WTC11 (cell line): ENCODE measurements at regions not wholly inside any gene's neighbourhood (a gene's known extent, or its start where the extent isn't known, plus 50 kb on each side); places are given as distances from the start of the nearest gene placed in this dataset.

Experiments used
- ATAC-seq: fragments of 200-7000 bp; cut with Tn5 transposase; 2 replicates; pipeline ENCODE4 v1.10.0; 2021; ENCODE audit warnings: mild to moderate bottlenecking, moderate library complexity
- CTCF ChIA-PET: fragments of 300-600 bp; sonication (Branson Sonifier 250); formaldehyde crosslinking; loops from one replicate; lab custom pipeline; 2021; ENCODE audit warnings: antibody characterized with exemption; lab: Charles Lee
- POLR2A ChIA-PET: fragments of 350-600 bp; sonication (Branson Sonifier 250); formaldehyde crosslinking; loops from one replicate; lab custom pipeline; 2021; ENCODE audit warnings: antibody characterized with exemption; lab: Charles Lee
- DNase-seq: peaks from one replicate; pipeline ENCODE4 v3.0.0; 2021; ENCODE audit warnings: low spot score
- H3K27ac Mint-ChIP-seq: 2 replicates; pipeline ENCODE4 v1.8.0; 2021; ENCODE audit warnings: mixed read lengths
- H3K27me3 Mint-ChIP-seq: 2 replicates; pipeline ENCODE4 v1.8.0; 2021; ENCODE audit warnings: low read depth, mild to moderate bottlenecking, moderate library complexity, mixed read lengths
- H3K36me3 Mint-ChIP-seq: 2 replicates; pipeline ENCODE4 v1.8.0; 2021; ENCODE audit warnings: mixed read lengths
- H3K4me1 Mint-ChIP-seq: 2 replicates; pipeline ENCODE4 v1.8.0; 2022; ENCODE audit warnings: mixed read lengths
- H3K4me3 Mint-ChIP-seq: 2 replicates; pipeline ENCODE4 v1.8.0; 2021; ENCODE audit warnings: mild to moderate bottlenecking, moderate library complexity, mixed read lengths
- H3K9me3 Mint-ChIP-seq: 2 replicates; pipeline ENCODE4 v1.8.0; 2021; ENCODE audit warnings: mixed read lengths
- ATF1 ChIP-seq: sonication (generic); formaldehyde crosslinking; IDR thresholded peaks from 2 replicates; pipeline ENCODE4 v1.8.1; 2023; ENCODE audit warnings: mild to moderate bottlenecking, moderate library complexity, missing genetic modification reagents
- CBFB ChIP-seq: sonication (generic); formaldehyde crosslinking; IDR thresholded peaks from 2 replicates; pipeline ENCODE4 v1.8.1; 2022; ENCODE audit warnings: mild to moderate bottlenecking, low read depth, missing genetic modification reagents
- ELF4 ChIP-seq: sonication (generic); formaldehyde crosslinking; IDR thresholded peaks from 2 replicates; pipeline ENCODE4 v1.8.1; 2022; ENCODE audit warnings: low read depth, mild to moderate bottlenecking, moderate library complexity, missing genetic modification reagents
- ETV6 ChIP-seq: sonication (generic); formaldehyde crosslinking; IDR thresholded peaks from 2 replicates; pipeline ENCODE4 v1.8.1; 2022; ENCODE audit warnings: mild to moderate bottlenecking, missing genetic modification reagents
- FOXK1 ChIP-seq: sonication (generic); formaldehyde crosslinking; IDR thresholded peaks from 2 replicates; pipeline ENCODE4 v1.8.0; 2022; ENCODE audit warnings: mild to moderate bottlenecking, moderate library complexity, missing genetic modification reagents
- GRHL2 ChIP-seq: fragments of 250-450 bp; sonication (Bioruptor Pico); IDR thresholded peaks from 2 replicates; pipeline ENCODE4 v1.8.0; 2022; ENCODE audit warnings: mild to moderate bottlenecking, moderate library complexity; ENCODE audit not compliant: insufficient replicate concordance, severe bottlenecking
- GTF2I ChIP-seq: fragments of 250-450 bp; sonication (Bioruptor Pico); conservative IDR thresholded peaks from 2 replicates; pipeline ENCODE4 v1.4.0; 2021; ENCODE audit warnings: mild to moderate bottlenecking
- IRF2 ChIP-seq: sonication (generic); formaldehyde crosslinking; IDR thresholded peaks from 2 replicates; pipeline ENCODE4 v1.8.0; 2022; ENCODE audit warnings: low read depth, missing genetic modification reagents, borderline replicate concordance
- JUN ChIP-seq: sonication (generic); formaldehyde crosslinking; IDR thresholded peaks from 2 replicates; pipeline ENCODE4 v1.8.0; 2023; ENCODE audit warnings: mild to moderate bottlenecking, missing genetic modification reagents
- SP1 ChIP-seq: sonication (generic); formaldehyde crosslinking; conservative IDR thresholded peaks from 2 replicates; pipeline ENCODE4 v1.8.1; 2022; ENCODE audit warnings: missing genetic modification reagents
- STAT6 ChIP-seq: sonication (generic); formaldehyde crosslinking; conservative IDR thresholded peaks from 2 replicates; pipeline ENCODE4 v1.8.1; 2023; ENCODE audit warnings: mild to moderate bottlenecking, low read depth, missing genetic modification reagents, moderate library complexity
- TEAD4 ChIP-seq: sonication (generic); formaldehyde crosslinking; IDR thresholded peaks from 2 replicates; pipeline ENCODE4 v1.8.0; 2022; ENCODE audit warnings: mild to moderate bottlenecking, missing genetic modification reagents
- TP53 ChIP-seq: sonication (generic); formaldehyde crosslinking; IDR thresholded peaks from 2 replicates; pipeline ENCODE4 v1.8.1; 2023; ENCODE audit warnings: mild to moderate bottlenecking, missing genetic modification reagents
- USF1 ChIP-seq: sonication (generic); formaldehyde crosslinking; IDR thresholded peaks from 2 replicates; pipeline ENCODE4 v1.8.0; 2022; ENCODE audit warnings: mild to moderate bottlenecking, missing genetic modification reagents
- ZNF425 ChIP-seq: fragments of 250-450 bp; sonication (Bioruptor Pico); conservative IDR thresholded peaks from 2 replicates; pipeline ENCODE4 v1.9.0; 2021; ENCODE audit warnings: mild to moderate bottlenecking
- ZNF512 ChIP-seq: sonication (generic); formaldehyde crosslinking; IDR thresholded peaks from 2 replicates; pipeline ENCODE4 v1.8.1; 2022; ENCODE audit warnings: missing genetic modification reagents, borderline replicate concordance
- ZNF532 ChIP-seq: fragments of 250-450 bp; sonication (Bioruptor Pico); IDR thresholded peaks from 2 replicates; pipeline ENCODE4 v1.9.0; 2021; ENCODE audit warnings: mild to moderate bottlenecking, borderline replicate concordance

- ChIA-PET POLR2A (interaction anchor here (0.6 kb wide), 1 partner anchor 156 kb away, joined by 3 read pairs; no protein-coding TSS in a partner anchor), CTCF (no interaction called here)
- Mint-ChIP-seq H3K27me3 (no peaks in the 10 kb centered on the region; the same call in 1 of the 2 replicates), H3K9me3 (no peaks in the 10 kb centered on the region), H3K27ac (no peak overlapping the region), H3K4me3 (no peak overlapping the region), H3K4me1 (peaks cover 8% of the 10 kb centered on the region), H3K36me3 (no peaks in the 10 kb centered on the region)
- no peak for DNase-seq
- no peak for ATAC-seq
- no peak for TF ChIP-seq GRHL2 (CRISPR knock-in tag)
- no peak for TF ChIP-seq SP1 (CRISPR knock-in tag)
- no peak for TF ChIP-seq ZNF512 (CRISPR knock-in tag)
Observed at GRCh38 chr6:16840291-16840690, 79.0 kb upstream of the ATXN1 start.

GRCh38 chr6:16839631-16840179, 78.4 kb upstream of the ATXN1 start:
- CTCF ChIA-PET: no interaction called here

GRCh38 chr6:16837217-16837972, 76.1 kb upstream of the ATXN1 start:
- Mint-ChIP-seq H3K4me3 (no peak overlapping the region), H3K9me3 (no peaks in the 10 kb centered on the region), H3K27me3 (no peaks in the 10 kb centered on the region; the same call in 1 of the 2 replicates), H3K27ac (no peak overlapping the region), H3K36me3 (no peaks in the 10 kb centered on the region), H3K4me1 (peaks cover 8% of the 10 kb centered on the region)
- ChIA-PET CTCF (interaction anchor here (1.4 kb wide), 1 partner anchor 14 kb away, joined by 3 read pairs; no protein-coding TSS in a partner anchor), POLR2A (interaction anchor here (0.9 kb wide), 1 partner anchor 10 kb away, joined by 3 read pairs; no protein-coding TSS in a partner anchor)
- no peak for TF ChIP-seq ZNF425
- no peak for TF ChIP-seq ETV6 (CRISPR knock-in tag)
- TF ChIP-seq USF1 (CRISPR knock-in tag): no peak
- TF ChIP-seq GTF2I (CRISPR knock-in tag): no peak
- TF ChIP-seq TEAD4 (CRISPR knock-in tag): no peak
- TF ChIP-seq CBFB (CRISPR knock-in tag): no peak
- TF ChIP-seq STAT6: no peak
- no peak for TF ChIP-seq FOXK1 (CRISPR knock-in tag)
- no peak for ATAC-seq
- no peak for DNase-seq

More at GRCh38 chr6:16839631-16840179, 78.4 kb upstream of the ATXN1 start:
- no peak for TF ChIP-seq TP53 (CRISPR knock-in tag)
- TF ChIP-seq IRF2 (CRISPR knock-in tag): no peak
- TF ChIP-seq ELF4 (CRISPR knock-in tag): no peak
- TF ChIP-seq ZNF532 (CRISPR knock-in tag): no peak
- no peak for TF ChIP-seq JUN
- TF ChIP-seq ATF1: no peak
- H3K9me3 Mint-ChIP-seq: no peaks in the 10 kb centered on the region
- H3K27me3 Mint-ChIP-seq: no peaks in the 10 kb centered on the region; the same call in 1 of the 2 replicates
- no peaks in the 10 kb centered on the region for H3K36me3 Mint-ChIP-seq
- ATAC-seq: no peak
- H3K4me3 Mint-ChIP-seq: no peak overlapping the region
- no peak for DNase-seq
- H3K27ac Mint-ChIP-seq: no peak overlapping the region
- POLR2A ChIA-PET: no interaction called here
- peaks cover 8% of the 10 kb centered on the region for H3K4me1 Mint-ChIP-seq
